Fibroblast of the aortic adventitia (primary cell): ENCODE measurements at regions not wholly inside any gene's neighbourhood (a gene's known extent, or its start where the extent isn't known, plus 50 kb on each side); places are given as distances from the start of the nearest gene placed in this dataset.
"Not testable (repeated sequence)": the region's sequence is repeated elsewhere in the genome, so short reads cannot be mapped to it uniquely, and the experiment has no call there.

Source experiments
- DNase-seq: peaks from one replicate; pipeline ENCODE4 v3.0.0-alpha.2; 2010; ENCODE audit warnings: low read depth
- H3K4me3 ChIP-seq: 2 replicates; pipeline ENCODE4 v1.5.1; 2011; ENCODE audit warnings: low read depth, mild to moderate bottlenecking, control low read depth, low read length, moderate library complexity
- CTCF ChIP-seq: IDR thresholded peaks from 2 replicates; pipeline ENCODE4 v1.5.1; 2011; ENCODE audit warnings: mild to moderate bottlenecking, low read length, control low read depth, inconsistent platforms; ENCODE audit not compliant: insufficient read depth

DNA sequence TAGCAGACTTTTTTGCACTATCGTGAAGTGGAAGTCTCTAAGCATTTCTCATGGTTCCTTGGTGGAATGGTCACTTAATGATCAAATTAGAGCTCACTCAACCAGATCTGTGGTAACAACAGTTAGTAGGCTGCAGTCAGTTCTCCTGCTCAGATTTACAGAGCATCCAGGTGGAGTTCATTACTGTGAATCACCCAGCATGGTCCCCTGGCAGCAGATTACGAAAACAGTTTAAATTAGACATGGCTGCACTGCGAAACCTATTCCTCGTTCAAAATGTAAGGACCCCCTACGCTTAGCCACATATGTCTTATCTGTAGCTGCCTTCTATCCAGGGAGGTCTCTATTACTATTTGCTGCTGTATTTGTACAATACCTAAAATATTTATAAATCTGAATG lies 823.6 kb upstream of the ARRDC3 start:
- no peak for TF ChIP-seq CTCF
- no peak overlapping the region for H3K4me3 ChIP-seq
- DNase-seq = no peak

GRCh38 chr5:92199035-92199434 lies 815.9 kb upstream of the ARRDC3 start:
- not testable (repeated sequence) for DNase-seq, H3K4me3 ChIP-seq

GRCh38 chr5:92181656-92182055 lies 798.5 kb upstream of the ARRDC3 start:
- no peak for TF ChIP-seq CTCF
- DNase-seq = no peak
- H3K4me3 ChIP-seq = no peak overlapping the region

GRCh38 chr5:92180391-92180790 lies 797.3 kb upstream of the ARRDC3 start:
- H3K4me3 ChIP-seq = no peak overlapping the region
- no peak for TF ChIP-seq CTCF
- no peak for DNase-seq

- no peak for DNase-seq
- no peak overlapping the region for H3K4me3 ChIP-seq
- no peak for TF ChIP-seq CTCF
Observed at GRCh38 chr5:92179651-92180050, 796.5 kb upstream of the ARRDC3 start.

DNA sequence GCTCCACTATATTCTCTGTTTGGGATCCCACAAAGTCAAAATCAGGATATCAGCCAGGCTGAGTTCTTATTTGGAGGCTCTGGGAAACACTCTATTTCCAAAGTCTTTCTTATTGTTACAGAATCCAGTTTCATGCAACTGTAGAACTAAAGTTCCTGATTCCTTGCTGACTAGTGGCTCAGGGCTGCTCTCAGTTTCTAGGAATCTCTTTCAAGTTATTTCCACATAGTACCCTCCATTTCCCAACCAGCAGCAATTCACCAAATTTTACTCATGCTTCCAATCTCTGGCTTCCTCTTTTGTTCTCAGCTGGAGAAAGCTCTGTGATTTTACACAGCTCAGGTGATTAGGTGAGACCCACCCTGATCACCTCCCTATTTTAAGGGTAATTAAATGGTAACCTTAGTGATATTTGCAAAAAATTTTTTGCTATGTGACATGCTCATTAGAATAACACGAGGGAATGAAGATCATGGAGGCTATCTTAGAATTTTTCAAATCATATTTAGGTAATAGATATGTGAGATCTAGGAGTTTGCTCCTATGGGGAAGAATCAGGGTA lies 794.9 kb upstream of the ARRDC3 start:
- no peak overlapping the region for H3K4me3 ChIP-seq
- DNase-seq = no peak
- TF ChIP-seq CTCF = no peak

DNA sequence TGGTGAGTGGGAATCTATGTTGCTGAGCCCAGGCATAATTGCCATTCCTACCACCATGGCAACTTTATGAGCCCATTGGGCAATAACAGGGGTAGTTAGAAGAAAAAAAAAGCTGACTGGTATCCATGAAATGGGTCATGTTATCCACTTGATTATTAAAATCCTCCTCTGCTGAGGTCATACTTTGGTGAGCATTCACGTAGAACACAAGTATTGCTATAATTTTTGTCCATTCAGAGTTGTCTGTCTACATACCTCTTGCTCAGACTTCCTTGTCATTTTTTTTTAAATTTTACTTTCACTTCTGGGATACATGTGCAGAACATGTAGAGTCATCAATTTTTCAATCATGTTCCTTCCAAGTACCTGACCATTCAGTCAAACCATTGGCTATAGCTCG lies 780.8 kb upstream of the ARRDC3 start:
- H3K4me3 ChIP-seq = no peak overlapping the region
- DNase-seq = no peak
- no peak for TF ChIP-seq CTCF
